ENCODE measurements at regions not wholly inside any gene's neighbourhood (a gene's known extent, or its start where the extent isn't known, plus 50 kb on each side); places are given as distances from the start of the nearest gene placed in this dataset.
"Not testable (repeated sequence)": the region's sequence is repeated elsewhere in the genome, so short reads cannot be mapped to it uniquely, and the experiment has no call there.

GRCh38 chr9:7489036-7489435, 310.5 kb downstream of the DMAC1 start:
- no peak for TF ChIP-seq CTCF (IDR thresholded peaks at IDR 0.05)

GRCh38 chr9:7484014-7484413, 315.6 kb downstream of the DMAC1 start:
- intact Hi-C loops (cut with DNase I); ATAC-seq; H3K9me3 ChIP-seq; H3K4me1 ChIP-seq; H3K4me3 ChIP-seq; H3K27me3 ChIP-seq; H3K27ac ChIP-seq; H3K36me3 ChIP-seq; DNase-seq: not testable (repeated sequence)

More at GRCh38 chr9:7489036-7489435, 310.5 kb downstream of the DMAC1 start:
- Histone ChIP-seq H3K27ac (no peak overlapping the region), H3K9me3 (no peaks in the 10 kb centered on the region), H3K36me3 (no peaks in the 10 kb centered on the region), H3K27me3 (no peaks in the 10 kb centered on the region), H3K4me1 (no peaks in the 10 kb centered on the region), H3K4me3 (no peak overlapping the region)
- no peak for ATAC-seq
- DNase-seq = no peak
- intact Hi-C loops (cut with DNase I) = no loop called here

GRCh38 chr9:7481570-7481969, 318.0 kb downstream of the DMAC1 start:
- TF ChIP-seq CTCF (IDR thresholded peaks at IDR 0.05) = no peak
- Histone ChIP-seq H3K36me3 (no peaks in the 10 kb centered on the region), H3K4me3 (no peak overlapping the region), H3K27ac (no peak overlapping the region), H3K9me3 (no peaks in the 10 kb centered on the region), H3K27me3 (no peaks in the 10 kb centered on the region), H3K4me1 (no peaks in the 10 kb centered on the region)
- no peak for ATAC-seq
- intact Hi-C loops (cut with DNase I) = no loop called here
- no peak for DNase-seq

GRCh38 chr9:7479300-7479699, 320.3 kb downstream of the DMAC1 start:
- intact Hi-C loops (cut with DNase I) = no loop called here
- TF ChIP-seq CTCF (IDR thresholded peaks at IDR 0.05) = no peak
- no peak for ATAC-seq

GRCh38 chr9:7478646-7479045, 320.9 kb downstream of the DMAC1 start:
- no peaks in the 10 kb centered on the region for H3K9me3 ChIP-seq
- no peaks in the 10 kb centered on the region for H3K27me3 ChIP-seq
- intact Hi-C loops (cut with DNase I) = no loop called here
- no peak for TF ChIP-seq CTCF (IDR thresholded peaks at IDR 0.05)
- DNase-seq (no peak), ATAC-seq (no peak)
- no peak overlapping the region for H3K4me3 ChIP-seq
- no peaks in the 10 kb centered on the region for H3K4me1 ChIP-seq
- no peaks in the 10 kb centered on the region for H3K36me3 ChIP-seq
- no peak overlapping the region for H3K27ac ChIP-seq

More at GRCh38 chr9:7479300-7479699, 320.3 kb downstream of the DMAC1 start:
- Histone ChIP-seq H3K9me3 (no peaks in the 10 kb centered on the region), H3K4me3 (no peak overlapping the region), H3K27ac (no peak overlapping the region), H3K27me3 (no peaks in the 10 kb centered on the region), H3K4me1 (no peaks in the 10 kb centered on the region), H3K36me3 (no peaks in the 10 kb centered on the region)
- DNase-seq = no peak

- no peaks in the 10 kb centered on the region for H3K36me3 ChIP-seq
- H3K4me1 ChIP-seq = no peaks in the 10 kb centered on the region
- intact Hi-C loops (cut with DNase I) = no loop called here
- no peaks in the 10 kb centered on the region for H3K9me3 ChIP-seq
- TF ChIP-seq CTCF (IDR thresholded peaks at IDR 0.05) = no peak
- H3K4me3 ChIP-seq = no peak overlapping the region
- ATAC-seq (no peak), DNase-seq (no peak)
- H3K27me3 ChIP-seq = no peaks in the 10 kb centered on the region
- H3K27ac ChIP-seq = no peak overlapping the region
Observed at GRCh38 chr9:7467186-7467585, 332.4 kb downstream of the DMAC1 start.
